CD4-positive, alpha-beta T cell (primary cell): ENCODE measurements at regions not wholly inside any gene's neighbourhood (a gene's known extent, or its start where the extent isn't known, plus 50 kb on each side); places are given as distances from the start of the nearest gene placed in this dataset.
"Not testable (repeated sequence)": the region's sequence is repeated elsewhere in the genome, so short reads cannot be mapped to it uniquely, and the experiment has no call there.

ENCODE experiments used
- ATAC-seq: fragments of 200-7000 bp; cut with Tn5 transposase; one replicate; pipeline ENCODE4 v1.10.0; 2022; ENCODE audit warnings: mild to moderate bottlenecking; ENCODE audit not compliant: poor library complexity
- CTCF ChIA-PET: fragments of 350-600 bp; sonication (Branson Sonifier 250); formaldehyde crosslinking; loops from one replicate; lab custom pipeline; 2021; ENCODE audit warnings: antibody characterized with exemption, inconsistent platforms; lab: Charles Lee
- POLR2A ChIA-PET: fragments of 350-600 bp; sonication (Branson Sonifier 250); formaldehyde crosslinking; loops from one replicate; lab custom pipeline; 2021; ENCODE audit warnings: antibody characterized with exemption, inconsistent platforms; lab: Charles Lee
- DNase-seq, 14 experiments: peaks; one replicate each; pipeline ENCODE4 v3.0.0-alpha.2; 2013 to 2020; ENCODE audit warnings: mixed read lengths in 2 of 14
- H3K27ac ChIP-seq, 2 donors: one replicate each; pipeline versions ENCODE4 v1.5.1 to v1.7.0; 2013; ENCODE audit warnings: low read length in 2 of 2, low read depth in 1 of 2, mild to moderate bottlenecking in 1 of 2
- H3K27me3 ChIP-seq, 2 experiments: 1 replicate in 1 of 2; 2 replicates in 1 of 2; pipeline versions ENCODE4 v1.6.1 to v1.7.0; 2013; ENCODE audit warnings: low read length in 2 of 2, control low read depth in 1 of 2, mild to moderate bottlenecking in 1 of 2, moderate library complexity in 1 of 2; ENCODE audit not compliant: insufficient read depth in 2 of 2, control insufficient read depth in 1 of 2
- H3K36me3 ChIP-seq: one replicate; pipeline ENCODE4 v1.6.1; 2013; ENCODE audit warnings: low read length, control low read depth; ENCODE audit not compliant: insufficient read depth
- H3K4me1 ChIP-seq: one replicate; pipeline ENCODE4 v1.6.1; 2013; ENCODE audit warnings: low read length, control low read depth; ENCODE audit not compliant: insufficient read depth
- H3K4me3 ChIP-seq: one replicate; pipeline ENCODE4 v1.5.1; 2013; ENCODE audit warnings: mild to moderate bottlenecking, low read length, moderate library complexity
- H3K9me3 ChIP-seq, 2 experiments: 1 replicate in 1 of 2; 2 replicates in 1 of 2; pipeline versions ENCODE4 v1.6.1 to v1.7.0; 2013; ENCODE audit warnings: low read length in 2 of 2, mild to moderate bottlenecking in 2 of 2, control low read depth in 1 of 2, moderate library complexity in 1 of 2; ENCODE audit not compliant: control insufficient read depth in 1 of 2, insufficient read depth in 1 of 2
- H3K27ac Mint-ChIP-seq: one replicate; pipeline ENCODE4 v1.8.0; 2020; ENCODE audit warnings: mixed read lengths
- H3K27me3 Mint-ChIP-seq: one replicate; pipeline ENCODE4 v1.8.0; 2021; ENCODE audit warnings: mixed read lengths
- H3K36me3 Mint-ChIP-seq: one replicate; pipeline ENCODE4 v1.8.0; 2021; ENCODE audit warnings: low read depth, mixed read lengths
- H3K4me1 Mint-ChIP-seq: one replicate; pipeline ENCODE4 v1.8.0; 2021; ENCODE audit warnings: low read depth, mixed read lengths
- H3K4me3 Mint-ChIP-seq: one replicate; pipeline ENCODE4 v1.8.0; 2020; ENCODE audit warnings: mild to moderate bottlenecking, mixed read lengths
- H3K9me3 Mint-ChIP-seq: one replicate; pipeline ENCODE4 v1.8.0; 2020; ENCODE audit warnings: mixed read lengths
- intact Hi-C, 2 experiments: fragments of 100-400 bp; cut with DNase I in 1 of 2; cut with micrococcal nuclease in 1 of 2; formaldehyde crosslinking; loops; one replicate each; pipeline versions ENCODE4 v1.15.1 to v1.9.0; 2023 to 2025; cut with DNase I, micrococcal nuclease
- TF ChIP-seq, protein P1 (sequence below): fragments of 200-600 bp; IDR thresholded peaks from one replicate; pipeline ENCODE4 v1.8.0; 2022; ENCODE audit warnings: antibody characterized with exemption, mild to moderate bottlenecking

DNA sequence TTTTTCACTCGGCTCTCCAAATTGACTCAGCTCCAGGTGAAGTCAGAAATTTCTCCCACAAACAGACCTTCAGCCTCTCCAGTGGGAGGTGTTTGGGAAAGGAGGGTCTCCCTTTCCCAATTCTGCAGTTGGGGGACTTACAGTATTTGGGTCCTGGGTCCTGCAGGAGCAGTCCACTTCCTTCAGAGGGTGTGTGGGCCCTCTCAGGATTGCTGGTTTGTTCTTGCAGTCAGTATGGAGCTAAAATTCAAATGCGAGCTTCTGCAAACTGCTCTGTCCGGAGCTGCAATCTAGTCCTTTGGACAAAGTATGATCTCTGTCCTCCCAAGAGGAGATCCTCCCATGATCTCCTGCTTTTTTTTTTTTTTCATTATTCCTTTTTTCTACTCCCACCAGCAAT is 87.9 kb upstream of the MSTN start:
- H3K4me3 Mint-ChIP-seq: no peak overlapping the region
- CTCF ChIA-PET: no interaction called here
- no peak overlapping the region for H3K27ac Mint-ChIP-seq
- POLR2A ChIA-PET: no interaction called here
- ATAC-seq (no peak), DNase-seq (no peak)
- H3K36me3 ChIP-seq: no peaks in the 10 kb centered on the region
- H3K9me3 Mint-ChIP-seq: peaks cover 13% of the 10 kb centered on the region
- intact Hi-C loops: no loop called here
- no peaks in the 10 kb centered on the region for H3K27me3 ChIP-seq
- H3K36me3 Mint-ChIP-seq: peaks cover 3% of the 10 kb centered on the region
- no peaks in the 10 kb centered on the region for H3K4me1 ChIP-seq
- H3K4me3 ChIP-seq: no peak overlapping the region
- peaks cover 0 to 10% of the 10 kb centered on the region in 2 experiments for H3K9me3 ChIP-seq
- TF ChIP-seq, protein P1, sequence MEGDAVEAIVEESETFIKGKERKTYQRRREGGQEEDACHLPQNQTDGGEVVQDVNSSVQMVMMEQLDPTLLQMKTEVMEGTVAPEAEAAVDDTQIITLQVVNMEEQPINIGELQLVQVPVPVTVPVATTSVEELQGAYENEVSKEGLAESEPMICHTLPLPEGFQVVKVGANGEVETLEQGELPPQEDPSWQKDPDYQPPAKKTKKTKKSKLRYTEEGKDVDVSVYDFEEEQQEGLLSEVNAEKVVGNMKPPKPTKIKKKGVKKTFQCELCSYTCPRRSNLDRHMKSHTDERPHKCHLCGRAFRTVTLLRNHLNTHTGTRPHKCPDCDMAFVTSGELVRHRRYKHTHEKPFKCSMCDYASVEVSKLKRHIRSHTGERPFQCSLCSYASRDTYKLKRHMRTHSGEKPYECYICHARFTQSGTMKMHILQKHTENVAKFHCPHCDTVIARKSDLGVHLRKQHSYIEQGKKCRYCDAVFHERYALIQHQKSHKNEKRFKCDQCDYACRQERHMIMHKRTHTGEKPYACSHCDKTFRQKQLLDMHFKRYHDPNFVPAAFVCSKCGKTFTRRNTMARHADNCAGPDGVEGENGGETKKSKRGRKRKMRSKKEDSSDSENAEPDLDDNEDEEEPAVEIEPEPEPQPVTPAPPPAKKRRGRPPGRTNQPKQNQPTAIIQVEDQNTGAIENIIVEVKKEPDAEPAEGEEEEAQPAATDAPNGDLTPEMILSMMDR: no peak
- no peaks in the 10 kb centered on the region for H3K27me3 Mint-ChIP-seq
- no peaks in the 10 kb centered on the region for H3K4me1 Mint-ChIP-seq
- H3K27ac ChIP-seq: no peak overlapping the region

DNA sequence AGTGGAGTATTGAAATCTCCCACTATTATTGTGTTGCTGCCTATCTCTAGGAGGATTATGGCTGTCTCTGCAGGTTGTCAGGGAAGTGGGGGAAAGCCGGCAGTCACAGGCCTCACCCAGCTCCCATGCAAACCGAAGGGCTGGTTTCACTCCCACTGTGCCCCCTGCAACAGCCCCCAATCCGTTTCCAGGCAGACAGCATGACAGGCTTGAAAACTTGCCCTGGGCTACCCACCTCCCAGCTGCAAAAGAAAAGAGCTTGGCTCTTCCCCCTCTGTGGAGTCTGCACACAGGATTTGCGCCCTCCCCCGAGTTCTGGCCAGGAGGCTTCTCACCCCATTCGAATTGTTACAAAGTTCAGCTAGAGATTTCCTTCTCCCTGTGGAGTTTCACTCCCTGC is 87.4 kb upstream of the MSTN start:
- DNase-seq: no peak
- Histone ChIP-seq H3K27me3 (no peaks in the 10 kb centered on the region), H3K4me3 (no peak overlapping the region), H3K36me3 (no peaks in the 10 kb centered on the region), H3K4me1 (no peaks in the 10 kb centered on the region), H3K27ac (no peak overlapping the region), H3K9me3 (peaks cover 0 to 10% of the 10 kb centered on the region in 2 experiments)
- Mint-ChIP-seq H3K27me3 (no peaks in the 10 kb centered on the region), H3K4me3 (no peak overlapping the region), H3K9me3 (peaks cover 13% of the 10 kb centered on the region), H3K27ac (no peak overlapping the region), H3K4me1 (no peaks in the 10 kb centered on the region), H3K36me3 (peaks cover 3% of the 10 kb centered on the region)
- ChIA-PET POLR2A (no interaction called here), CTCF (no interaction called here)
- TF ChIP-seq, protein P1: no peak
- ATAC-seq: no peak
- intact Hi-C loops: no loop called here

DNA sequence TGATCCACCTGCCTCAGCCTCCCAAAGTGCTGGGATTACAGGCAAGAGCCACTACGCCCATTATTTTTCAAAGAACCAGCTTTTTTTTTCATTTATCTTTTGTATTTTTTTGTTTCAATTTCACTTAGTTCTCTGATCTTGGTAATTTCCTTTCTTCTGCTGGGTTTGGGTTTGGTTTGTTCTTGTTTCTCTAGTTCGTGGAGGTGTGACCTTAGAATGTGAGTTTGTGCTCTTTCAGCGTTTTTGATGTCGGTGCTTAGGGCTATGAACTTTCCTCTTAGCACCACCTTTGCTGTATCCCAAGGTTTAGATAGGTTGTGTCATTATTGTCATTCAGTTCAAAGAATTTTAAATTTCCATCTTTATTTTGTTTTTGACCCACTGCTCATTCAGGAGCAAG is 86.7 kb upstream of the MSTN start:
- H3K36me3 ChIP-seq: no peaks in the 10 kb centered on the region
- H3K4me3 ChIP-seq: no peak overlapping the region
- H3K27me3 Mint-ChIP-seq: no peaks in the 10 kb centered on the region
- no peaks in the 10 kb centered on the region for H3K4me1 Mint-ChIP-seq
- peaks cover 13% of the 10 kb centered on the region for H3K9me3 Mint-ChIP-seq
- H3K9me3 ChIP-seq: peaks cover 0 to 10% of the 10 kb centered on the region in 2 experiments
- ChIA-PET POLR2A (no interaction called here), CTCF (no interaction called here)
- H3K27me3 ChIP-seq: no peaks in the 10 kb centered on the region
- no peak overlapping the region for H3K27ac Mint-ChIP-seq
- no peaks in the 10 kb centered on the region for H3K4me1 ChIP-seq
- H3K27ac ChIP-seq: no peak overlapping the region
- H3K36me3 Mint-ChIP-seq: peaks cover 3% of the 10 kb centered on the region
- no peak overlapping the region for H3K4me3 Mint-ChIP-seq
- ATAC-seq: no peak
- intact Hi-C loops: no loop called here
- TF ChIP-seq, protein P1: no peak
- DNase-seq: peak in 1 of 14 experiments; percentile 60

DNA sequence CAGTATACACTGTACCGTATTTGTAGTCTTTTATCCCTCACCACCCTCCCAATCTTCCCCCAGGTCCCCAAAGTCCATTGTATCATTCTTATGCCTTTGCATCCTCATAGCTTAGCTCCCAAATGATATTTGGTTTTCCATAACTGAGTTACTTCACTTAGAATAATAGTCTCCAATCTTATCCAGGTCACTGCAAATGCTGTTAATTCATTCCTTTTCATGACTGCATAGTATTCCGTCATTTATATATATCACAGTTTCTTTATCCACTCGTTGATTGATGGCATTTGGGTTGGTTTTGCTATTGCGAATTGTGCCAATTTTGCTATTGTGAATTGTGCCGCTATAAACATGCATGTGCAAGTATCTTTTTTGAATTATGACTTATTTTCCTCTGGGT is 83.6 kb upstream of the MSTN start:
- intact Hi-C loops, H3K27ac ChIP-seq, H3K4me3 ChIP-seq, H3K4me1 ChIP-seq, H3K27ac Mint-ChIP-seq, H3K9me3 ChIP-seq, H3K4me3 Mint-ChIP-seq, H3K27me3 Mint-ChIP-seq, H3K27me3 ChIP-seq, POLR2A ChIA-PET, DNase-seq, H3K36me3 ChIP-seq, CTCF ChIA-PET, ATAC-seq, H3K4me1 Mint-ChIP-seq, H3K36me3 Mint-ChIP-seq: not testable (repeated sequence)
- peaks cover 25% of the 10 kb centered on the region for H3K9me3 Mint-ChIP-seq

DNA sequence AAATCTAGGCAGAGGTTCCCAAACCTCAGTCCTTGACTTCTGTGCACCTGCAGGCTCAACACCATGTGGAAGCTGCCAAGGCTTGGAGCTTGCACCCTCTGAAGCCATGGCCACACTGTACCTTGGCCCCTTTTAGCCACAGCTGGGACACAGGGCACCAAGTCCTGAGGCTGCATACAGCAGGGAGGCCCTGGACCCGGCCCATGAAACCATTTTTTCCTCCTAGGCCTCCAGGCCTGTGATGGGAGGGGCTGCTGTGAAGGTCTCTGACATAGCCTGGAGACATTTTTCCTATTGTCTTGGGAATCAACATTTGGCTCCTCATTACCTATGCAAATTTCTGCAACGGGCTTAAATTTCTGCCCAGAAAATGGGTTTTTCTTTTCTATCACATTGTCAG is 77.9 kb upstream of the MSTN start:
- H3K4me1 Mint-ChIP-seq, H3K27me3 Mint-ChIP-seq, H3K4me1 ChIP-seq, H3K27ac ChIP-seq, intact Hi-C loops, H3K4me3 Mint-ChIP-seq, H3K27ac Mint-ChIP-seq, CTCF ChIA-PET, POLR2A ChIA-PET, ATAC-seq, H3K4me3 ChIP-seq, H3K27me3 ChIP-seq, H3K36me3 ChIP-seq, DNase-seq, H3K9me3 ChIP-seq: not testable (repeated sequence)
- Mint-ChIP-seq H3K9me3 (peaks cover 17% of the 10 kb centered on the region), H3K36me3 (peaks cover 15% of the 10 kb centered on the region)
